ENCODE measurements at regions not wholly inside any gene's neighbourhood (a gene's known extent, or its start where the extent isn't known, plus 50 kb on each side); places are given as distances from the start of the nearest gene placed in this dataset.
A peak's percentile ranks its signal among the peaks of the same experiment; 100 is the strongest.

DNA sequence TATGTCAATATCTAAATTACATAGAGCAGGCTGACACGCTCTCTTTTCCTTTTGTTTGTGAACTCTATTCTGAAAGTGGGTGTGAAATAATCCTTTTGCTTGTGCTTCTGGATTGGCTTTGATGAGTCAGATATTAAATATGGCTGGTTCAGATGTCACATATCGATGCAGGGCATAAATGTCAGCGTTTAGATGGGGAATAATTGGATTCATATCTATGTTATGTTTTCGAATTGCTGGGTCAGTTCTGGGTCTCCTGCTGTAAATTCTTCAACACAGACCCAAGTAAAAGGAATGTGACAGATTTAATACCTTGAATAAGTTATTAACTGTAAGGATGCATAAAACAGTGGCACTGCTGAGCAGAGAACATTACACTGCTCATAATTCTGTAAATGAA, 118.7 kb upstream of the SNX2 start:
- no TSS peak for BruUV-seq (replicated peaks)
- Histone ChIP-seq H3K9ac (ENCODE audit: low read length) (no peak overlapping the region), H4K20me1 (ENCODE audit: insufficient read depth) (no peaks in the 10 kb centered on the region), H3K4me3 (replicated peaks in 1 of 2; ENCODE audit: low read depth in 1 of 2, low read length in 2 of 2) (no peak overlapping the region), H3K27ac (ENCODE audit: low read depth, low read length) (no peak overlapping the region), H2AFZ (ENCODE audit: low read depth, low read length, poor library complexity, severe bottlenecking) (peak overlapping the region; percentile 81), H3K36me3 (ENCODE audit: control insufficient read depth in 1 of 2, insufficient read depth in 2 of 2, low read length in 2 of 2) (no peaks in the 10 kb centered on the region), H3K79me2 (ENCODE audit: insufficient read depth, low read length) (no peaks in the 10 kb centered on the region), H3K9me3 (ENCODE audit: control insufficient read depth in 1 of 2, insufficient read depth in 1 of 2, low read depth in 1 of 2, low read length in 2 of 2) (no peaks in the 10 kb centered on the region), H3K4me1 (ENCODE audit: control insufficient read depth in 1 of 2, insufficient read depth in 2 of 2, low read length in 2 of 2) (peaks cover 0 to 6% of the 10 kb centered on the region in 2 experiments; a peak in 1 of 4 replicates), H3K27me3 (ENCODE audit: insufficient read depth, low read length) (no peaks in the 10 kb centered on the region), H3K9me2 (ENCODE audit: insufficient read depth) (no peaks in the 10 kb centered on the region), H3K4me2 (ENCODE audit: low read length) (peak overlapping the region; percentile 7; the same call in 1 of the 2 replicates)
- ChIA-PET CTCF (no interaction called here), POLR2A (no interaction called here), RAD21 (ENCODE audit: low non-redundant PET in 1 of 2, low total read pairs in 2 of 2, uncharacterized antibody in 2 of 2, unreplicated experiment in 2 of 2) (no interaction called here)
- ATAC-seq (no peak), DNase-seq (ENCODE audit: low read depth, low spot score) (no peak)
- TF ChIP-seq POLR2A (IDR thresholded peaks at IDR 0.05; ENCODE audit: borderline replicate concordance, extremely low read depth, insufficient read depth, insufficient read length) (no peak), YY1 (IDR thresholded peaks at IDR 0.05; ENCODE audit: extremely low read depth, insufficient replicate concordance, low read depth, low read length) (no peak)
- intact Hi-C loops (cut with micrococcal nuclease): no loop called here

DNA sequence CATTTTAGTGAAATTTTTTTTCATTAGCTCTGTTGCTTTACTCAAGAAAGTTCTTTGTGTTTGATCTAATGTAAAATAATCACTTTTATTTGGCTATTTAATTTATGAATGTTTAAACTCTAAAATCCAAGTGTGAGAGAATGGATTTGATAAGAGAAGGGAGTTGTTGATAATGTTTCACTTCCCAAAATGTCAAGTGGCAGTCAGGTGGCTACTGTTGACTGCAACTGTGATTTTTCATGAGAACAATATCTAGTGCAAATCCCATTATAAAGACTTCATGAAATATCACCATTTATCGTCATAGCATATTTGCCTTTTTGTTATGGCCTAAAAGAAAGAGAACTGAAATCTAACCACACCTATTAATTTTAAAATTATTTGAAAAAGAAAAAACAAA, 118.3 kb upstream of the SNX2 start:
- H3K9me2 ChIP-seq (ENCODE audit: insufficient read depth): no peaks in the 10 kb centered on the region
- peak overlapping the region; percentile 81 for H2AFZ ChIP-seq (ENCODE audit: low read depth, low read length, poor library complexity, severe bottlenecking)
- H3K9ac ChIP-seq (ENCODE audit: low read length): no peak overlapping the region
- RAD21 ChIA-PET (ENCODE audit: low non-redundant PET in 1 of 2, low total read pairs in 2 of 2, uncharacterized antibody in 2 of 2, unreplicated experiment in 2 of 2): no interaction called here
- H3K4me2 ChIP-seq (ENCODE audit: low read length): no peak overlapping the region
- CTCF ChIA-PET: no interaction called here
- no peak for ATAC-seq
- no peaks in the 10 kb centered on the region for H3K79me2 ChIP-seq (ENCODE audit: insufficient read depth, low read length)
- no peaks in the 10 kb centered on the region for H3K9me3 ChIP-seq (ENCODE audit: control insufficient read depth in 1 of 2, insufficient read depth in 1 of 2, low read depth in 1 of 2, low read length in 2 of 2)
- no peaks in the 10 kb centered on the region for H3K27me3 ChIP-seq (ENCODE audit: insufficient read depth, low read length)
- no TSS peak for BruUV-seq (replicated peaks)
- no peak for DNase-seq (ENCODE audit: low read depth, low spot score)
- H3K4me1 ChIP-seq (ENCODE audit: control insufficient read depth in 1 of 2, insufficient read depth in 2 of 2, low read length in 2 of 2): peaks cover 0 to 6% of the 10 kb centered on the region in 2 experiments; a peak in 1 of 4 replicates
- no peak overlapping the region for H3K27ac ChIP-seq (ENCODE audit: low read depth, low read length)
- no peaks in the 10 kb centered on the region for H3K36me3 ChIP-seq (ENCODE audit: control insufficient read depth in 1 of 2, insufficient read depth in 2 of 2, low read length in 2 of 2)
- no peak overlapping the region for H3K4me3 ChIP-seq (replicated peaks in 1 of 2; ENCODE audit: low read depth in 1 of 2, low read length in 2 of 2)
- H4K20me1 ChIP-seq (ENCODE audit: insufficient read depth): no peaks in the 10 kb centered on the region
- intact Hi-C loops (cut with micrococcal nuclease): no loop called here
- POLR2A ChIA-PET: no interaction called here
- no peak for TF ChIP-seq ZFX (IDR thresholded peaks at IDR 0.05)
- TF ChIP-seq CEBPB (IDR thresholded peaks at IDR 0.05; ENCODE audit: low read depth): no peak
- TF ChIP-seq EZH2phosphoT487 (IDR thresholded peaks at IDR 0.05; ENCODE audit: borderline replicate concordance): no peak
- no peak for TF ChIP-seq ZNF274 (IDR thresholded peaks at IDR 0.05; ENCODE audit: low read depth, low read length)
- no peak for TF ChIP-seq POLR2A (IDR thresholded peaks at IDR 0.05; ENCODE audit: borderline replicate concordance, extremely low read depth, insufficient read depth, insufficient read length)
- TF ChIP-seq CBX3 (IDR thresholded peaks at IDR 0.05; ENCODE audit: low read depth): no peak
- TF ChIP-seq TCF7L2 (IDR thresholded peaks at IDR 0.05; ENCODE audit: borderline replicate concordance, extremely low read depth, insufficient read depth, insufficient read length): no peak
- TF ChIP-seq POLR2AphosphoS5 (IDR thresholded peaks at IDR 0.05; ENCODE audit: low read depth, low read length): no peak
- TF ChIP-seq, protein P1, sequence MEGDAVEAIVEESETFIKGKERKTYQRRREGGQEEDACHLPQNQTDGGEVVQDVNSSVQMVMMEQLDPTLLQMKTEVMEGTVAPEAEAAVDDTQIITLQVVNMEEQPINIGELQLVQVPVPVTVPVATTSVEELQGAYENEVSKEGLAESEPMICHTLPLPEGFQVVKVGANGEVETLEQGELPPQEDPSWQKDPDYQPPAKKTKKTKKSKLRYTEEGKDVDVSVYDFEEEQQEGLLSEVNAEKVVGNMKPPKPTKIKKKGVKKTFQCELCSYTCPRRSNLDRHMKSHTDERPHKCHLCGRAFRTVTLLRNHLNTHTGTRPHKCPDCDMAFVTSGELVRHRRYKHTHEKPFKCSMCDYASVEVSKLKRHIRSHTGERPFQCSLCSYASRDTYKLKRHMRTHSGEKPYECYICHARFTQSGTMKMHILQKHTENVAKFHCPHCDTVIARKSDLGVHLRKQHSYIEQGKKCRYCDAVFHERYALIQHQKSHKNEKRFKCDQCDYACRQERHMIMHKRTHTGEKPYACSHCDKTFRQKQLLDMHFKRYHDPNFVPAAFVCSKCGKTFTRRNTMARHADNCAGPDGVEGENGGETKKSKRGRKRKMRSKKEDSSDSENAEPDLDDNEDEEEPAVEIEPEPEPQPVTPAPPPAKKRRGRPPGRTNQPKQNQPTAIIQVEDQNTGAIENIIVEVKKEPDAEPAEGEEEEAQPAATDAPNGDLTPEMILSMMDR (IDR thresholded peaks at IDR 0.05 in 2 of 3, conservative IDR thresholded peaks at IDR 0.05 in 1 of 3; ENCODE audit: borderline replicate concordance in 1 of 3, insufficient read depth in 1 of 3, low read depth in 2 of 3, low read length in 2 of 3): no peak
- TF ChIP-seq, protein P2, sequence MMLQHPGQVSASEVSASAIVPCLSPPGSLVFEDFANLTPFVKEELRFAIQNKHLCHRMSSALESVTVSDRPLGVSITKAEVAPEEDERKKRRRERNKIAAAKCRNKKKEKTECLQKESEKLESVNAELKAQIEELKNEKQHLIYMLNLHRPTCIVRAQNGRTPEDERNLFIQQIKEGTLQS (IDR thresholded peaks at IDR 0.05): no peak
- TF ChIP-seq, protein P3, sequence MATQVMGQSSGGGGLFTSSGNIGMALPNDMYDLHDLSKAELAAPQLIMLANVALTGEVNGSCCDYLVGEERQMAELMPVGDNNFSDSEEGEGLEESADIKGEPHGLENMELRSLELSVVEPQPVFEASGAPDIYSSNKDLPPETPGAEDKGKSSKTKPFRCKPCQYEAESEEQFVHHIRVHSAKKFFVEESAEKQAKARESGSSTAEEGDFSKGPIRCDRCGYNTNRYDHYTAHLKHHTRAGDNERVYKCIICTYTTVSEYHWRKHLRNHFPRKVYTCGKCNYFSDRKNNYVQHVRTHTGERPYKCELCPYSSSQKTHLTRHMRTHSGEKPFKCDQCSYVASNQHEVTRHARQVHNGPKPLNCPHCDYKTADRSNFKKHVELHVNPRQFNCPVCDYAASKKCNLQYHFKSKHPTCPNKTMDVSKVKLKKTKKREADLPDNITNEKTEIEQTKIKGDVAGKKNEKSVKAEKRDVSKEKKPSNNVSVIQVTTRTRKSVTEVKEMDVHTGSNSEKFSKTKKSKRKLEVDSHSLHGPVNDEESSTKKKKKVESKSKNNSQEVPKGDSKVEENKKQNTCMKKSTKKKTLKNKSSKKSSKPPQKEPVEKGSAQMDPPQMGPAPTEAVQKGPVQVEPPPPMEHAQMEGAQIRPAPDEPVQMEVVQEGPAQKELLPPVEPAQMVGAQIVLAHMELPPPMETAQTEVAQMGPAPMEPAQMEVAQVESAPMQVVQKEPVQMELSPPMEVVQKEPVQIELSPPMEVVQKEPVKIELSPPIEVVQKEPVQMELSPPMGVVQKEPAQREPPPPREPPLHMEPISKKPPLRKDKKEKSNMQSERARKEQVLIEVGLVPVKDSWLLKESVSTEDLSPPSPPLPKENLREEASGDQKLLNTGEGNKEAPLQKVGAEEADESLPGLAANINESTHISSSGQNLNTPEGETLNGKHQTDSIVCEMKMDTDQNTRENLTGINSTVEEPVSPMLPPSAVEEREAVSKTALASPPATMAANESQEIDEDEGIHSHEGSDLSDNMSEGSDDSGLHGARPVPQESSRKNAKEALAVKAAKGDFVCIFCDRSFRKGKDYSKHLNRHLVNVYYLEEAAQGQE (IDR thresholded peaks at IDR 0.05; ENCODE audit: low read depth): no peak
- no peak for TF ChIP-seq JUND (IDR thresholded peaks at IDR 0.05)
- TF ChIP-seq, protein P4, sequence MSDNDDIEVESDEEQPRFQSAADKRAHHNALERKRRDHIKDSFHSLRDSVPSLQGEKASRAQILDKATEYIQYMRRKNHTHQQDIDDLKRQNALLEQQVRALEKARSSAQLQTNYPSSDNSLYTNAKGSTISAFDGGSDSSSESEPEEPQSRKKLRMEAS (IDR thresholded peaks at IDR 0.05): no peak
- no peak for TF ChIP-seq RAD21 (IDR thresholded peaks at IDR 0.05; ENCODE audit: low read depth)
- TF ChIP-seq EGR1 (IDR thresholded peaks at IDR 0.05; ENCODE audit: low read depth): no peak
- TF ChIP-seq SIN3A (IDR thresholded peaks at IDR 0.05; ENCODE audit: low read depth): no peak
